B cell (primary cell): ENCODE measurements at regions not wholly inside any gene's neighbourhood (a gene's known extent, or its start where the extent isn't known, plus 50 kb on each side); places are given as distances from the start of the nearest gene placed in this dataset. TPM values are rescaled to one million over a fixed set of nuclear protein-coding genes. Genes with fewer than 3 reads are reported as not detected.

Experiments
- ATAC-seq: fragments of 200-7000 bp; cut with Tn5 transposase; one replicate; pipeline ENCODE4 v1.10.0; 2021; ENCODE audit warnings: low read depth, mild to moderate bottlenecking, moderate number of reproducible peaks, moderate library complexity
- CTCF ChIA-PET: fragments of 350-600 bp; sonication (Branson Sonifier 250); formaldehyde crosslinking; loops from one replicate; lab custom pipeline; 2021; ENCODE audit warnings: antibody characterized with exemption, inconsistent platforms; lab: Charles Lee
- POLR2A ChIA-PET: fragments of 350-600 bp; sonication (Branson Sonifier 250); formaldehyde crosslinking; loops from one replicate; lab custom pipeline; 2021; ENCODE audit warnings: antibody characterized with exemption; lab: Charles Lee
- DNase-seq: peaks from one replicate; pipeline ENCODE4 v3.0.0; 2013
- H2AFZ ChIP-seq: 2 replicates; pipeline ENCODE4 v1.6.1; 2012; ENCODE audit warnings: mild to moderate bottlenecking, low read depth, low read length; ENCODE audit not compliant: insufficient read depth, poor library complexity, severe bottlenecking
- H3K27ac ChIP-seq, 2 donors: 1 replicate in 1 of 2; 2 replicates in 1 of 2; pipeline ENCODE4 v1.5.1; 2012 to 2013; ENCODE audit warnings: low read length in 2 of 2, mild to moderate bottlenecking in 2 of 2, moderate library complexity in 1 of 2
- H3K27me3 ChIP-seq, 4 experiments: fragments of 200-600 bp in 1 of 4; sonication (generic) in 1 of 4; replicated peaks in 1 of 4; 1 replicate in 2 of 4; 2 replicates in 2 of 4; pipeline versions ENCODE4 v1.6.1 to v1.7.0; 2013 to 2016; ENCODE audit warnings: low read length in 3 of 4, mild to moderate bottlenecking in 2 of 4, mixed read lengths in 1 of 4, moderate library complexity in 1 of 4; ENCODE audit not compliant: insufficient read depth in 4 of 4, control insufficient read depth in 3 of 4; ENCODE audit errors: control extremely low read depth in 1 of 4
- H3K36me3 ChIP-seq, 2 experiments: replicated peaks in 1 of 2; 1 replicate in 1 of 2; 2 replicates in 1 of 2; pipeline versions ENCODE4 v1.6.1 to v1.7.1; 2013; ENCODE audit warnings: low read length in 1 of 2; ENCODE audit not compliant: insufficient read depth in 2 of 2, control insufficient read depth in 1 of 2; ENCODE audit errors: control extremely low read depth in 1 of 2, extremely low read depth in 1 of 2
- H3K4me1 ChIP-seq, 2 donors: fragments of 200-600 bp in 1 of 2; sonication (generic) in 1 of 2; 1 replicate in 1 of 2; 2 replicates in 1 of 2; pipeline versions ENCODE4 v1.5.1 to v1.6.1; 2013 to 2017; ENCODE audit warnings: low read length in 2 of 2; ENCODE audit not compliant: control insufficient read depth in 2 of 2, insufficient read depth in 2 of 2
- H3K4me2 ChIP-seq: replicated peaks from 2 replicates; pipeline ENCODE3; 2012; ENCODE audit warnings: mild to moderate bottlenecking, low read depth, low read length; ENCODE audit not compliant: poor library complexity, severe bottlenecking
- H3K4me3 ChIP-seq, 5 experiments: fragments of 200-600 bp in 1 of 5; sonication (generic) in 1 of 5; 1 replicate in 3 of 5; 2 replicates in 2 of 5; pipeline versions ENCODE4 v1.5.1 to v1.7.0; 2011 to 2016; ENCODE audit warnings: low read length in 4 of 5, mild to moderate bottlenecking in 4 of 5, low read depth in 2 of 5, control low read depth in 1 of 5, moderate library complexity in 1 of 5; ENCODE audit not compliant: insufficient read depth in 1 of 5; ENCODE audit errors: control extremely low read depth in 1 of 5, extremely low read depth in 1 of 5
- H3K79me2 ChIP-seq: fragments of 200-600 bp; sonication (generic); one replicate; pipeline ENCODE4 v1.6.0; 2016; ENCODE audit warnings: low read length; ENCODE audit not compliant: control insufficient read depth, insufficient read depth
- H3K9ac ChIP-seq: fragments of 200-600 bp; sonication (generic); 2 replicates; pipeline ENCODE4 v1.6.1; 2017; ENCODE audit warnings: mild to moderate bottlenecking, low read length, moderate library complexity
- H3K9me3 ChIP-seq, 3 donors: one replicate each; pipeline versions ENCODE4 v1.6.1 to v1.7.1; 2013; ENCODE audit warnings: low read length in 2 of 3; ENCODE audit not compliant: control insufficient read depth in 2 of 3, insufficient read depth in 1 of 3; ENCODE audit errors: control extremely low read depth in 1 of 3
- H4K20me1 ChIP-seq: 2 replicates; pipeline ENCODE4 v1.6.0; 2012; ENCODE audit warnings: mild to moderate bottlenecking, low read length; ENCODE audit not compliant: insufficient read depth, control insufficient read depth, poor library complexity, severe bottlenecking
- H3K27ac Mint-ChIP-seq: one replicate; pipeline ENCODE4 v1.8.0; 2021; ENCODE audit warnings: mixed read lengths
- H3K27me3 Mint-ChIP-seq: one replicate; pipeline ENCODE4 v1.8.0; 2021; ENCODE audit warnings: mixed read lengths
- H3K4me1 Mint-ChIP-seq: one replicate; pipeline ENCODE4 v1.8.0; 2021; ENCODE audit warnings: mixed read lengths
- H3K4me3 Mint-ChIP-seq: one replicate; pipeline ENCODE4 v1.8.0; 2021; ENCODE audit warnings: mixed read lengths
- H3K9me3 Mint-ChIP-seq: one replicate; pipeline ENCODE4 v1.8.0; 2022; ENCODE audit warnings: mixed read lengths; ENCODE audit not compliant: insufficient read depth
- CTCF ChIP-seq: fragments of 200-600 bp; IDR thresholded peaks from one replicate; pipeline ENCODE4 v1.8.0; 2022; ENCODE audit warnings: antibody characterized with exemption, mild to moderate bottlenecking
- EZH2 ChIP-seq: IDR thresholded peaks from 2 replicates; pipeline ENCODE4 v1.6.1; 2012; ENCODE audit warnings: borderline replicate concordance, low read depth, mild to moderate bottlenecking, moderate library complexity, low read length; ENCODE audit not compliant: insufficient read depth, poor library complexity, severe bottlenecking
- WGBS: methylation state at CpG from one replicate; pipeline ENCODE4 v1.1.5; 2013; ENCODE audit warnings: missing lambda C conversion rate; ENCODE audit not compliant: insufficient coverage; 5-methylcytosine and 5-hydroxymethylcytosine counted together
- intact Hi-C: fragments of 100-400 bp; cut with micrococcal nuclease; formaldehyde crosslinking; loops from one replicate; pipeline ENCODE4 v1.10.0; 2022
- small RNA-seq: library from RNA; depleted of rRNA; stranded (forward); fragments of <200 nt; gene quantifications from one replicate; pipeline ENCODE3, GENCODE V24; 2012; ENCODE audit warnings: low replicate concordance, low read depth; ENCODE audit not compliant: insufficient read length

- DNase-seq (no peak), ATAC-seq (no peak)
- Histone ChIP-seq H3K36me3 (no peaks in the 10 kb centered on the region), H3K4me2 (no peak overlapping the region), H3K79me2 (no peaks in the 10 kb centered on the region), H3K27ac (no peak overlapping the region), H3K9ac (no peak overlapping the region), H2AFZ (no peak overlapping the region), H3K4me1 (no peaks in the 10 kb centered on the region), H3K4me3 (no peak overlapping the region), H3K27me3 (no peaks in the 10 kb centered on the region), H3K9me3 (no peaks in the 10 kb centered on the region), H4K20me1 (no peaks in the 10 kb centered on the region)
- Mint-ChIP-seq H3K27me3 (no peaks in the 10 kb centered on the region), H3K4me3 (no peak overlapping the region), H3K4me1 (no peaks in the 10 kb centered on the region), H3K9me3 (no peaks in the 10 kb centered on the region), H3K27ac (no peak overlapping the region)
- CTCF ChIA-PET: no interaction called here
- WGBS: 63% methylated on average over 1 of the region's 4 CpGs
- POLR2A ChIA-PET: no interaction called here
- TF ChIP-seq EZH2 (no peak), CTCF (no peak)
- intact Hi-C loops: no loop called here
Observed at GRCh38 chr18:37619964-37620363, 54.4 kb upstream of the CELF4 start.

DNA sequence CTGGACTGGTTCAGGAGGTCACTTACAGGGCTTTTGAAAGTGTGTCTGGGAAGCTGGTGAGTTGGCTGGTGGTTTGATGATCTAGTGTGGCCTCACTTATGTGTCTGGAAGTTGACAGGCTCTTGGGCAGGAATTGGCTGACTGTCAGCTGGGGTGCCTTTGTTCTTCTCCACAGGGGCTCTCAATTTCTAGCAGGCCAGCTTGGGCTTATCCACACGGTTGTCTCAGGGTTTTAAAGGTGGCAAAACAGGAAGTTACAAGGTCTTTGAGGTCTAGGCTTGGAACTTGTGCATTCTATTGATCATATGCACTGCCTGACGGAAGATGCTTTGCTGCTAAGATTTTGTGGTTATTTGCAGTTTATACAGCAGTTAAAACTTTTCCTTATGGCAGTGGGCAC, 52.0 kb upstream of the CELF4 start:
- no peaks in the 10 kb centered on the region for H3K27me3 ChIP-seq
- H3K9me3 ChIP-seq: no peaks in the 10 kb centered on the region
- Mint-ChIP-seq H3K27me3 (no peaks in the 10 kb centered on the region), H3K4me1 (no peaks in the 10 kb centered on the region), H3K27ac (no peak overlapping the region), H3K9me3 (no peaks in the 10 kb centered on the region), H3K4me3 (no peak overlapping the region)
- no peak overlapping the region for H3K27ac ChIP-seq
- CTCF ChIA-PET: no interaction called here
- no peaks in the 10 kb centered on the region for H3K79me2 ChIP-seq
- no peak overlapping the region for H3K9ac ChIP-seq
- no peaks in the 10 kb centered on the region for H3K36me3 ChIP-seq
- H3K4me1 ChIP-seq: no peaks in the 10 kb centered on the region
- intact Hi-C loops: no loop called here
- POLR2A ChIA-PET: no interaction called here
- H4K20me1 ChIP-seq: no peaks in the 10 kb centered on the region
- ATAC-seq (no peak), DNase-seq (no peak)
- no peak overlapping the region for H2AFZ ChIP-seq
- no peak overlapping the region for H3K4me2 ChIP-seq
- TF ChIP-seq CTCF (no peak), EZH2 (no peak)
- WGBS: 14% methylated on average over 1 of the region's 2 CpGs
- H3K4me3 ChIP-seq: no peak overlapping the region

Small RNA genes lying in the stretch of these regions (small RNA-seq; reads per million reads assigned to genes)
- gene AC011712.1 (not detected), gene MIR4318 (not detected), gene MIR5583-1 (not detected), gene RN7SKP182 (not detected), gene RNU6-1242P (not detected), gene RNU6-706P (not detected)
